ENCODE measurements at regions not wholly inside any gene's neighbourhood (a gene's known extent, or its start where the extent isn't known, plus 50 kb on each side); places are given as distances from the start of the nearest gene placed in this dataset.

GRCh38 chr4:121239951-121240350 lies 75.8 kb upstream of the TNIP3 start:
- TF ChIP-seq CTCF (IDR thresholded peaks at IDR 0.05), result no peak
- no peak for TF ChIP-seq ZFX (IDR thresholded peaks at IDR 0.05; ENCODE audit: borderline replicate concordance)
- H3K27ac ChIP-seq, result no peak overlapping the region

DNA sequence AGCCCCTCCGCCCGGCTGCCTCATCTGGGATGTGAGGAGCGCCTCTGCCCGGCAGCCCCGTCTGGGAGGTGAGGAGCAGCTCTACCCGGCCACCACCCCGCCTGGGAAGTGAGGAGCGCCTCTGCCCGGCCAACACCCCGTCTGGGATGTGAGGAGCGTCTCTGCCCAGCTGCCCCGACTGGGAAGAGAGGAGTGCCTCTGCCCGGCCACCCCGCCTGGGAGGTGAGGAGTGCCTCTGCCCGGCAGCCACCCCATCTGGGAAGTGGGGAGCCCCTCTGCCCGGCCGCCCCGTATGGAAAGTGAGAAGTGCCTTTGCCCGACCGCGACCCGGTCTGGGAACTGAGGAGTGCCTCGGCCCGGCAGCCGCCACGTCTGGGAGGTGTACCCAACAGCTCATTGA lies 74.3 kb upstream of the TNIP3 start:
- no peak overlapping the region for H3K27ac ChIP-seq
- TF ChIP-seq CTCF (IDR thresholded peaks at IDR 0.05), result no peak
- no peak for TF ChIP-seq ZFX (IDR thresholded peaks at IDR 0.05; ENCODE audit: borderline replicate concordance)

GRCh38 chr4:121237069-121237399 lies 72.9 kb upstream of the TNIP3 start:
- TF ChIP-seq ZFX (IDR thresholded peaks at IDR 0.05; ENCODE audit: borderline replicate concordance) (no peak), CTCF (IDR thresholded peaks at IDR 0.05) (no peak)
- no peak overlapping the region for H3K27ac ChIP-seq

GRCh38 chr4:121236353-121237068 lies 72.4 kb upstream of the TNIP3 start:
- TF ChIP-seq ZFX (IDR thresholded peaks at IDR 0.05; ENCODE audit: borderline replicate concordance) (no peak), CTCF (IDR thresholded peaks at IDR 0.05) (no peak)
- H3K27ac ChIP-seq, result no peak overlapping the region

DNA sequence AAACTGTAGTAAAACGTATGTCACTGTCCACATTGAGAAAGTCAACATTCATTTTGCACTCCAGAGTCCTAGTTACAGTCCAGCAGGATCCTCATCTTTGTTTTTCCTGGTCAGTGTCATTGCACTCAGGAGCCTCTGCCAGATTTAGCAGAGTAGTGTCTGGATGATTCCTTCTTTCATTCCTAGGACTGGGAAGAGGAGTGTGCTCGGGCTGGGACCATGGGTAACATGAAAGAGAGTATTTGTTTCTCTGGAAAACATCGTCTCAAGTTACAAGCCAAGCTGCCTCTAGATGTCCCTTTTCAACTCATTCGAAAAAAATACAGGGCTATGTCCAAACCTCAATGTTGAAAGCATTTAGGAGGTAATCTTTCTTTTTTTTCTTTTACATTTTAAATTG lies 69.9 kb upstream of the TNIP3 start:
- no peak overlapping the region for H3K27ac ChIP-seq
- no peak for TF ChIP-seq CTCF (IDR thresholded peaks at IDR 0.05)
- no peak for TF ChIP-seq ZFX (IDR thresholded peaks at IDR 0.05; ENCODE audit: borderline replicate concordance)

DNA sequence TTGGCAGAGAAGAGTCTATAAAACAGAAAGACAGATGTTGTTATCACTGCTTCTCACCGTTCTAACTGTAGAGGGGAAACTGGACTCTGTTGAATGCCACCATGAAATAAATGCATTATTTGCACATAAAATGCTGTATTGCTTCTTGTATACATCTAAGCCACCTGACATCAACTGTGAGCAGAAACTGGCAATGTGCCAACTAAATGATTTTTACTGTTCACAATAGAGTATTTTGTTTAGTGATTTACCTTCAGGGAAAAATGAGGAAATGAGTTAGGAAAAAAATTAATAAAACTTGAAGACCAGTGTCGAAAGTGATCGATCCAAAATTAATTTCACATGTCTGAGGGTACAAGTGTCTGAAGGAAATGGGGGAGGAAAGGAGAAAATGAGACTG lies 65.9 kb upstream of the TNIP3 start:
- TF ChIP-seq CTCF (IDR thresholded peaks at IDR 0.05) (no peak), ZFX (IDR thresholded peaks at IDR 0.05; ENCODE audit: borderline replicate concordance) (no peak)
- no peak overlapping the region for H3K27ac ChIP-seq

DNA sequence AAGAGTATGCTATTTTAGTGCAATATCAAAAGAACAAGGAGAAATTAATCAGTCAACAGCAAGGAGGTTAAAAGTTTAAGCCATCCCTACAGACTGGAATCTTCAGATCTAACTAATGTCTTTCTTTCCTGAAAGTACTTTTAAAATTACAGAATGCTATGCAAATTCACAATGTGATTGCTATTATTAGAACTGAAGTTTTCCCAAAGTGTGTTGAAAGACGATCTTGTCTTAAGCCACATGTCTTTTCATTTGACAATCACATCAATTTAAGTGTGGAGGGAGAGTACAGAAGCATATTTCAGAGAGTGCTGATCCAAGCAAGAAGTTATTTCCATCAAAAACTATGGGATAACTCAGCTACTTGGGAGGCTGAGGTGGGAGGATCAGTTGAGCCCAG lies 64.7 kb upstream of the TNIP3 start:
- TF ChIP-seq ZFX (IDR thresholded peaks at IDR 0.05; ENCODE audit: borderline replicate concordance) (no peak), CTCF (IDR thresholded peaks at IDR 0.05) (no peak)
- H3K27ac ChIP-seq, result no peak overlapping the region
